Progenitor cell of endocrine pancreas (in vitro differentiated cells): ENCODE measurements at regions not wholly inside any gene's neighbourhood (a gene's known extent, or its start where the extent isn't known, plus 50 kb on each side); places are given as distances from the start of the nearest gene placed in this dataset.

Source experiments
- DNase-seq: peaks from one replicate; pipeline ENCODE4 v3.0.0; 2021; ENCODE audit warnings: low spot score; ENCODE audit not compliant: unreplicated experiment
- H3K27ac Mint-ChIP-seq: 2 replicates; pipeline ENCODE4 v1.8.0; 2021; ENCODE audit warnings: mild to moderate bottlenecking, moderate library complexity, mixed read lengths
- H3K27me3 Mint-ChIP-seq: 2 replicates; pipeline ENCODE4 v1.8.0; 2021; ENCODE audit warnings: mixed read lengths
- H3K36me3 Mint-ChIP-seq: 2 replicates; pipeline ENCODE4 v1.8.0; 2022; ENCODE audit warnings: mixed read lengths; ENCODE audit not compliant: insufficient read depth
- H3K4me1 Mint-ChIP-seq: 2 replicates; pipeline ENCODE4 v1.8.0; 2021; ENCODE audit warnings: low read depth, mixed read lengths
- H3K4me3 Mint-ChIP-seq: 2 replicates; pipeline ENCODE4 v1.8.0; 2021; ENCODE audit warnings: low read depth, mild to moderate bottlenecking, moderate library complexity, mixed read lengths
- H3K9me3 Mint-ChIP-seq: 2 replicates; pipeline ENCODE4 v1.8.0; 2021; ENCODE audit warnings: low read depth, mixed read lengths
- TF ChIP-seq, protein P1 (sequence below): fragments of 200-600 bp; sonication (generic); IDR thresholded peaks from one replicate; pipeline ENCODE4 v1.5.0; 2021; ENCODE audit warnings: antibody characterized with exemption, mild to moderate bottlenecking; ENCODE audit not compliant: unreplicated experiment

DNA sequence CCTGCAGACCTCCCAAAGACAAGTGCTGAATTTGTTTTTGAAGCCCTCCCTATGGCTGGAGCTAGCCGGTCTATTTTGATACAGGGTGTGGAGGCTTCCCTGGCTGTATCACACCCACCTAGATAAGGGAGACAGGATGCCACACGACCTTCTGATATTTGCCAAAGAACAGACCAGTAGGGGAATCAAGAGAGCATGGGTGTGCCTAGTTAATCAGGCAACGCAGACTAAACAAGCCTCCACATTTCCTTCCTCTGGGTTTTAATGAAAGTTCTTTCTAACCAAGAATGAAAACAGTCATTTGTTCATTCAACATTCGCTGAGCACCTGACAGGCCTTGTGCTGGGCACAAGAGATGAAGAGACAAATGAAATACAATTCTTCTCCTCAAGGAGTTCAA, 446.8 kb downstream of the PLPP3 start:
- Mint-ChIP-seq H3K27ac (no peak overlapping the region), H3K36me3 (no peaks in the 10 kb centered on the region), H3K9me3 (peaks cover 3% of the 10 kb centered on the region), H3K4me1 (peaks cover 2% of the 10 kb centered on the region), H3K27me3 (peaks cover 3% of the 10 kb centered on the region), H3K4me3 (no peak overlapping the region)
- DNase-seq, result no peak
- TF ChIP-seq, protein P1, sequence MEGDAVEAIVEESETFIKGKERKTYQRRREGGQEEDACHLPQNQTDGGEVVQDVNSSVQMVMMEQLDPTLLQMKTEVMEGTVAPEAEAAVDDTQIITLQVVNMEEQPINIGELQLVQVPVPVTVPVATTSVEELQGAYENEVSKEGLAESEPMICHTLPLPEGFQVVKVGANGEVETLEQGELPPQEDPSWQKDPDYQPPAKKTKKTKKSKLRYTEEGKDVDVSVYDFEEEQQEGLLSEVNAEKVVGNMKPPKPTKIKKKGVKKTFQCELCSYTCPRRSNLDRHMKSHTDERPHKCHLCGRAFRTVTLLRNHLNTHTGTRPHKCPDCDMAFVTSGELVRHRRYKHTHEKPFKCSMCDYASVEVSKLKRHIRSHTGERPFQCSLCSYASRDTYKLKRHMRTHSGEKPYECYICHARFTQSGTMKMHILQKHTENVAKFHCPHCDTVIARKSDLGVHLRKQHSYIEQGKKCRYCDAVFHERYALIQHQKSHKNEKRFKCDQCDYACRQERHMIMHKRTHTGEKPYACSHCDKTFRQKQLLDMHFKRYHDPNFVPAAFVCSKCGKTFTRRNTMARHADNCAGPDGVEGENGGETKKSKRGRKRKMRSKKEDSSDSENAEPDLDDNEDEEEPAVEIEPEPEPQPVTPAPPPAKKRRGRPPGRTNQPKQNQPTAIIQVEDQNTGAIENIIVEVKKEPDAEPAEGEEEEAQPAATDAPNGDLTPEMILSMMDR, result no peak

DNA sequence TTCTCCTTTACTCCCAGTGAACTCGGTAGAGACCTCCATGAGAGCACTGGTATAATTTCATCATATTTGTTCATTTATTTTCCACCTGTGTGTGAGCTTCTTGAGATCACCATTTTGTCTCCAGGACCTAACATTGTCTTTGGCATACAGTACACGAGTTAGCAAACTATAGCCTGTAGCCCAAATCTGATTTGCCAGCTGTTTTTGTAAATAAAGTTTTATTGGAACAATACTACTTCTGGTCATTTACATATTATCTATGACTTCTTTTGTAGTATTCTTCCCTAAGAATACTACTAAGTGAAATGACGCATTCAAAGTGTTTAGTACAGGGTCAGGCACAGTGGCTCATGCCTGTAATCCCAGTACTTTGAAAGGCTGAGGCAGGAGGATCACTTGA, 449.5 kb downstream of the PLPP3 start:
- Mint-ChIP-seq H3K9me3 (peaks cover 16% of the 10 kb centered on the region), H3K4me3 (no peak overlapping the region), H3K27me3 (no peaks in the 10 kb centered on the region), H3K36me3 (no peaks in the 10 kb centered on the region), H3K27ac (no peak overlapping the region), H3K4me1 (peaks cover 2% of the 10 kb centered on the region)
- no peak for DNase-seq
- TF ChIP-seq, protein P1, result no peak

DNA sequence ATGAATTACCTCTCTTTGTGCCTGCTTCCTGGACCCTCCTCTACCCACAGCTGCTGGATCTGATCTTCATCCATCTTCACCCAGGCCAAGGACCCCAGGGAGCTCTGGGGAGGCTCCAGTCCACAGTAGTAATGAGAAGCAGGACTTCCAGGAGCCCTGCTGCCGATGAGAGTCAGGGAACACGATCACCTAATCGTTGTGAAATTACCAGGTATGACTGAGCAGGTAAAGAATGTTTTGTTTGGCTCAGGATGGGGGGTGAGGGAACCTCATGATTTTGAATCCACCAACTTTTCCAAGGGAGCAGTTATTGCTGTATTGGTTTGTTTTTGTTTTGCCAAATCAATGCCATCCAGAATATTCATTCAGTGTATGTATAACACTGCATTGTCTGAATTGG, 454.0 kb downstream of the PLPP3 start:
- TF ChIP-seq, protein P1, result no peak
- Mint-ChIP-seq H3K27me3 (no peaks in the 10 kb centered on the region), H3K4me1 (no peaks in the 10 kb centered on the region), H3K27ac (no peak overlapping the region), H3K9me3 (peaks cover 32% of the 10 kb centered on the region), H3K36me3 (peaks cover 2% of the 10 kb centered on the region), H3K4me3 (no peak overlapping the region)
- no peak for DNase-seq

DNA sequence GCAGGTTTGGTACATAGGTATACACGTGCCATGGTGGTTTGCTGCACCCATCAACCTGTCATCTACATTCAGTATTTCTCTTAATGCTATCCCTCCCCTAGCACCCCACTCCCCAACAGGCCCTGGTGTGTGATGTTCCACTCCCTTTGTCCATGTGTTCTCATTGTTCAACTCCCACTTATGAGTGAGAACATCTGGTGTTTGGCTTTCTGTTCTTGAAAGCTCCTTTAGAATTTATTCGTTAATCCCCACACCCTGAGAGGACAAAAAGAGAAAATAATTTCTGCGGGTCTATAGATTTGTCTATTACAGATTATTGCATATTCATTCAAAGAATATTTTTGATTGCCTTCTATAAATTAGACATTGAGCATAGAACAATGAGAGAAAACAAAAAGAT, 455.5 kb downstream of the PLPP3 start:
- peaks cover 2% of the 10 kb centered on the region for H3K36me3 Mint-ChIP-seq

DNA sequence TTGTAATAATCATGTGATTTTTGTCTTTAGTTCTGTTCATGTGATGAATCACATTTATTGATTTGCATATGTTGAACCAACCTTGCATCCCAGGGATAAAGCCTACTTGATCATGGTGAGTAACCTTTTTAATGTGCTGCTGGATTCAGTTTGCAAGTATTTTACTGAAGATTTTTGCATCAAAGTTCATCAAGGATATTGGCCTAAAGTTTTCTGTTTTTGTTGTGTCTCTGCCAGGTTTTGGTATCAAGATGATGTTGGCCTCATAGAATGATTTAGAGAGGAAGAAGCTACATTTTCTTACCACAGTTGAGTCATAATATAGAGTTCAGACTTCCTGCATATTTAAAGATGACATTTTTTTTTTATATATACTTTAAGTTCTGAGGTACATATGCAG, 455.9 kb downstream of the PLPP3 start:
- Mint-ChIP-seq H3K27me3 (no peaks in the 10 kb centered on the region), H3K4me3 (no peak overlapping the region), H3K4me1 (no peaks in the 10 kb centered on the region), H3K9me3 (peaks cover 29% of the 10 kb centered on the region), H3K27ac (no peak overlapping the region), H3K36me3 (peaks cover 2% of the 10 kb centered on the region)
- DNase-seq, result no peak
- TF ChIP-seq, protein P1, result no peak

More for the DNA sequence above, 455.5 kb downstream of the PLPP3 start:
- no peak for DNase-seq
- H3K4me3 Mint-ChIP-seq, result no peak overlapping the region
- H3K27ac Mint-ChIP-seq, result no peak overlapping the region
- peaks cover 32% of the 10 kb centered on the region for H3K9me3 Mint-ChIP-seq
- TF ChIP-seq, protein P1, result no peak
- H3K4me1 Mint-ChIP-seq, result no peaks in the 10 kb centered on the region
- H3K27me3 Mint-ChIP-seq, result no peaks in the 10 kb centered on the region
